Stimulated activated CD8-positive, alpha-beta memory T cell treated with anti-CD3 and anti-CD28 coated beads, Interleukin-15, amount 100 ng/mL, for 24 hours (primary cell): ENCODE measurements at regions not wholly inside any gene's neighbourhood (a gene's known extent, or its start where the extent isn't known, plus 50 kb on each side); places are given as distances from the start of the nearest gene placed in this dataset.

Source experiments
- DNase-seq: peaks from one replicate; pipeline ENCODE4 v3.0.0-alpha.2; 2020; ENCODE audit warnings: low read depth

DNA sequence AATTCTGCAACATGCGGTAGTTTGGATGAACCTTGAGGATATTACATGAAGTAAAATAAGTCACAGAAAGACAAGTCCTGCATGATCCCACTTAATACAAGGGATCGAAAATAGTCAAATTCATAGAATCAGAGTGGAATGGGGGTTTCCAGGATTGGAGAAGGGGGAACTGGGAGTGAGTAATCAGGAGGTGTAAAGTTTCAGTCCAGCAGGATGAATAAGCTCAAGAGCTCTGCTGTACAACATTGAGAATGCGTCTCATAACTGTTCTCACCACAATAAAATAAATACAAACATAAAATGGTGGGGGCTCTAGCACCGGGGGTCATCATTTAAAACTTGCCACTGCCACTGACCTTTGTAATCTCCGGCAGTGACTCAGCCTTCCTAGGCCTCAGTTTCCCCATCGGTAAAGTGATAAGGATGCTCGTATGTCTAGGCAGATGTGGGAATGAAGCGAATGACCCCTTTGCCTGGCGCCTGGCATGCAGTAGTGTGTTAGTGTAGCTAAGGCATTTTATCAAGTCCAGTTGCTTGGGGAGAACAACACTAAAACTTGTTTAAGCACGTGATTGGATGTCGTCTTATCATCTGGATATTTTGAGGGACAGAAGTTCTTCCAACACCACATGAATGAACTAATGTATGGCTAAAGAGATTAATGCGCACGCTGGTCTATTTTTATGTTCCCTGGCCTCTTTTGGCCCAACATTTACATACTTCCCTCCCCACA lies 421.1 kb downstream of the QKI start:
- DNase-seq, result no peak

DNA sequence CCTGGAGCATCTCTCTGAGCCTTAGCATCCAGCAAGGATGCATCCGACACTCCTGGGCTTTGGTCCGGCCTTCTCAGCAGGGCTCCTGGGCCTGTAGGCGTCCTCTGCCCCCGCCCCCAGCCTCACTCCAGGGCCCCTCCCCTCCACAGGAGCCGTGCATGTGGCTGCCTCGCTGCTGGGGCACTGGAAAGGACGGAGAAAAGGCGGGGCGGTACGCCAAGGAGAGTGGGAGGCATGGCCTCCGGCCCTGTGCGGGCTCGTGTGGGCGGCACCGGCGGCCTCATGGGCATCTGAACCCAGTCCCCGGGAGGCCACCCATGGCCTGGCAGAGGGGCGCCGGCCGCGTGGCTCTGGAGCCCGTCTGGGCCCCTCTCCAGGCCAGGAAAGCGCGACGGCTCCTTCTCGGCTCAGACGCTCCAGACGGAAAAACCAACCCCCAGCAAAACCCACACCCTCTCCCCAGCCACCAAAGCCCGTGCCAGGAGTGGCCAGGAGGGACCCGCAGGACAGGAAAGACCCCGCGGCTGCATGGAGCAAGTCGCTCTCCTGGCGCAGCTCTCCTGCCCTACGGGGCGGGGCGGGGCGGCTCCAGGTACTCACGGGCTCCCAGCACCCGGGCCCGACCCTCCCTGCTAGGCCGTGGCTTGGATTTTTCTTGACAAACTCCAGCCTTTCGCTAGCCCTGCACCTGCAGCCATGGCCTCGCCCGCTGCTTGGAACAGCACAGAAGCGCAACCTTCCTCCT lies 419.9 kb downstream of the QKI start:
- DNase-seq, result no peak

DNA sequence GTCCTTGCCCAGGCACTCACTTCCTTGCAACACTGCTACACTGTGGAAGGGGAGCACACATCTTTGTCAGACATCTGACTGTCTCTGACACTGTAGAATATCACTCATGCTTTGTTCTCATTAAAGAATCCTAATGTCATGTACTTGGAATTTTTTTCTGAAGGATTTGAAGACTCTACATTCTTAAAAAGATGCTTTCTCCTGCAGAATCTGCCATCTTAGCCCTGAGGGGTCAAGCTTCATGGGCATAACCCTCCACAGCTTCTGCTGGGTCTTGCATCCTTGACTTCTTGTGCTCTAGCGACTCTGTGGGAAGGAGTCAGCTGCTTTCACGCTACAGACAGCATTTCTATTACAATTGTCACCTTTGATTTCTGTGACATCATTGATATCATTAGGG lies 417.2 kb downstream of the QKI start:
- no peak for DNase-seq

DNA sequence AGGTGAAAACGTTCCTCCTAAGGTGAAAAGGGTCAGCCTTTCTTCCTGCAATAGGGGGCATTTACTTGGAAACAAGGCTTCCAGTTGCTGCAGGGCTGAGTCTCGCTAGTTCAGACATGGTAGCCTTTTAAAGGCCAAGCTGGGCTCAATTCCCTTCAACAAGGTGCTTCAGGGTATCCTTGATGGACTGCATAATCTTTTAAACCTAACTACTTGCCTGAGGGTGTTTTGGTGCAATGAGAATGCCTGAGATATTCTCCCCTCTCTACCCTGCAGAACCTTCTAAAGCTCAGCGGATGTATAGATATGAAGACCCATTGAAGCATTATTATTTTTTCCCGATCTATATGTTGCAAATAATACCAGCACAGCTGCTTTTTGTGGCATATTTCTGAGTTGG lies 416.1 kb downstream of the QKI start:
- DNase-seq, result no peak

DNA sequence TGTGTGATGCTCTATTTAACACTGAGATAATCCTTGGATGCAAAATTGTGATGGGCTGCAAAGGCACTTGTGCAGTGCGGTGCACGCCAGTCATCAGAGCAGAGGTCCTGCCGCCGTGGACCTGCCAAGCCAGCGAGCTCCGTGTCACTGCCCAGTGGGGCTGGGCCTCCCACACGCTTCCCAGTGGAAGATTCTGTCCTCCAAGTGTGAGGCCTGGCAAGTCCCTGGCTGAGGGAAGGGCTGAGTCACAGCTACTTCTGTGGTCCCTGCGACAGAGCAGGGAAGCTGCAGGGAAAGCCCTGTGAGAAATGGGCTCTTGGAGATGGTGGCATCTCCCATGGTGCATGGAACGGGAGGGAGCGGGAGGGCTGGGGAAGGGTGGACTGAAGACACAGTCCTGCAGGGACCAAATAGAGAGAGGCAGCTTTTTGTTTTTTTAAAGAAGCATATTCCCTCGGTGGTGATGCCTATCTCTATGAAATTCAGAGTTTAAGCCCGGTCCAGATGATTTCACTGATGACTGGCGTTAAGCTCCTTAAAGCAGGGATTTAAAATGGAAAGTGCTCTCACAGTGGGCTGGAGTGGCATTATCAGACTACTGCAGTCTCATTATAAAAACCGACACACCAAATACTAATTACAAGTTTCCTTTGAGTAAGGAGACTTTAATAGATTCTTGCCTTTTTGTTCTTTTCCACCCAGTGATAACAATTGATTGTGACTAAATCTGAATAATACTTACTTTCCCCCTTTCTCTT lies 413.7 kb downstream of the QKI start:
- DNase-seq, result no peak

DNA sequence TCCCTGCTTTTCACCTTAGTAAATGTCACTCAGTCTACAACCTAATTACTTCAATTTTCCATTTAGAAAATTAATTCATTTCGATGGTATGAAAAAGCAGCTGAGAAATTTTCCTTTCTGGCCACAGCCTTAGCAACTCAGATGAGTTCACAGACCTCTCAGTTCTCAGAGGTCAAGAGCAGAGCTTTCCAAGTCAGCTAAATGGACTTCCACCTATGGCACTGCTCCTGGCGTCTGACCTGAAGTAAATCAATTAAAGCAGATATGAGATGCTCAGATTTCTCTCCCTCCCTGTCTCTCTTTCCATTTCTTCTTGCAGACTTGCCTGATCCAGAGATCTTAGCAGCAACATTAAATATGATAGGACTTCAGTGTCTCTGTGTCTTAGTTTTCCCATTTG lies 412.6 kb downstream of the QKI start:
- DNase-seq, result no peak

DNA sequence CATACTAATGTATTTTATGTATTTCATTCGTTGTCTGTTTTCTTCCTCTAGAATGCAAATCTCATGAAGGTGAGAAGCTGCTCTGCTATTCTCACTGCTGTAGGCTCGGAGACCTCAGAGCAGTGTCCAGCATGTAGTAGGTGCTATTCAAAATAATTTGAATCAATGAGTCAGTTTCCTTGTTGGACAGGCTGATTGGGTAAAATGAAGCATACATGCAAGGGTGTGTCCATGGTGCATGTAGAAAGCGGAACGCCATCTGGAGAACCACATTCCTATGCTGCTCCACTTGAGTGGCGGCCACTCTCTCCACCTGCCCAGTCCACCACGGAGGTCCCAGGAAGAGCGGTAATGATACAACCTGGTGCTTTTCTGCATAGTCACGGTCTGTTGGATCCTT lies 412.1 kb downstream of the QKI start:
- DNase-seq, result no peak

DNA sequence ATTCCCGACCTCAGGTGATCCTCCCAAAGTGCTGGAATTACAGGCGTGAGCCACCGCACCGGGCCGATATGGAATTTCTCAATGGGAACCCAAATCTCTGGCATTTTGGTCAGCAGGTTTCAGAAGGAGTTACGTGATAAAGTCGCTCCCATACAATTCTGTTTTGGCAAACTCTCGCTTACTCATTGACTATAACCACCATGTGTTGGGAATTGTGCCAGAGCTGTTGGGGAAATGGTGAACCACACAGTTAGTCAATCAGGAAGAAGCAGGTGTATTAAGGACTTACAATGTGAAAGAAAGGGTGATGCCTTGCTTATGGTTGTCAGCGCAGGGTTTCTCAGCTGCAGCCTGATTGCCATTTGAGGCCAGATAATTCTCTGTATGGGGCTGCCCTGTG lies 410.5 kb downstream of the QKI start:
- no peak for DNase-seq

DNA sequence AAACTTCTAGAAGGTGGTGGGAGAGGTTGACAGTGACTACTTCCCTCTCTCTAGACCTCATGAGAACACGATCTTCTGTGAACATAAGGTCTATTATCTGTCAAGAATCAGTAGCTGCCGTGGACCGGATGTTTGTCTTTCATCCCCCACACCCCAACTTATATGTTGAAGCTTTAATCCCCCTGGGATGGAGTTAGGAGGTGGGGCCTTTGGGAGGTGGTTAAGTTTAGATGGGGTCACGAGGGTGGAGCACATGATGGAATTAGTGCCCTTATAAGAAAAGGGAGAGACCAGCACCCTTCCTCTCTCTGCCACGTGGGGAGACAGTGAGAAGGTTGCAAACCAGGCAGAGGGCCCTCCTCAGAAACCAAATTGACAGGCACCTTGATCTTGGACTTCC lies 409.1 kb downstream of the QKI start:
- no peak for DNase-seq

DNA sequence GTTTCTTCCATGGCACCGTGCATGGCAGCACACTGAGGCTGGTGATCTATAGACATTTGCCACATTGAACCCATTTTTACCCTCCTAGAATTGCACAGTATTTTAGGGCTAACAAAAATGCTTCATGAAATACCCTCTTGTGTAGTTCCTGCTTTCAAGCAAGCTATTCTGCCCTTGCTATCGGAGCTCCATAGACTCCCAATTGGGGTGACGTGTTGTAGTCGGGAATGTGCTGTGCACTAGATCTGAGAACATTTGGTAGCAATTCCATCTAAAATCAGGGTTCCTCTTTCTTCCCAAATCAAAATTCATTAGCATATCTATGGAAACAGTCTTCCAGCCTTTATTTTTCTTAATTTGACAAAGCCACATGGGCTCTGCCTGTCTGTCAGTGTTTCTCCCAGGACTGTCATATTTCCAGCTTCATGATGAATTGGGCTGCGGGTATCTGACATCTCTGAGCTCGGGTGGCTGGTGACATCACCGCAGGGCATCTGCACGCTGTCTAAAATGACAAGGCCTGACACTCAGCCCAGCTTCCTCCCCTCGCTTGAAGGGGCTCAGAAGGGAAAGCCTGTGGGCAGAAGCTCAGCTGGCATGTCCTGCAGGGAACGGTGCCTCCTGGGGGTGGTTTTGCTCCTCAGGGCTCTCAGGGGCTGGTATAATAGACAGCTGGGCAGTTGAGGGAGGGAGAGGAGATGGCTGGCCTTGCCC lies 406.4 kb downstream of the QKI start:
- no peak for DNase-seq

DNA sequence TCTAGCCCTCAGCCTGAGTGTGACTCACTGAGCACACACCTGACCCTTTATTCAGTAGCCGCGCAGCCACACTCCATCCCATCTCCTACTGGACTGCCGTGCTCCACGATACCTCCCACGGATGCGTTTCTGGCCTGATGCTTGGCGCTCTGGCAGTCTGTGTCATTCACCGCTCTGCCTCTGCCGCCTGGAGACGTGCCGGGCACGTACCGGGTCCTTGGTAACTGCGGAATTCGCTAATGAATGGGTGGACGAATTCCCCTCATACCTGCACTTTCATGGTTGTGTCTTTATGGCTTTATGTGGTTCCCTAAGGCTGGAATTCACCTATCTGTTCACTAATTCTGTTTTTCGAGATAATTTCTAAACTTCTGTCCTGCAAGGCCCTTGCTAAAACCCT lies 405.7 kb downstream of the QKI start:
- no peak for DNase-seq

DNA sequence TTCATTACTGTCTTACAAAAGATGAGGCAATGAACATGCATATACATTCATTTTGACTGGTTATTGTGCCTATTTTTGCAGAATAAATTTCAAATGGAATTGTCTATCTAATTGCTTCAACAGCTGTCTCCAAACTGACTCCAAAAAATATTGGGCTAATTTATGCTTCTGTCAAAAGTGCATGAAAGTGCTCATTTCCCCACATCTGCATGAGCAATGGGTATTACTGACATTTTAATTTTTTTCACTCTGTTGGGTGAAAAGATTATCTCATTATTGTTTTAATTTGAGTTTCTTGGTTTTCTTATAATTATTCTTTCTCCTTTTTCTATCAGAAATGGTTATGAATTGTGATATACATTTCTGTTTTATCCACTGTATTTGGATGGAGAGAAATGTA lies 404.2 kb downstream of the QKI start:
- no peak for DNase-seq

DNA sequence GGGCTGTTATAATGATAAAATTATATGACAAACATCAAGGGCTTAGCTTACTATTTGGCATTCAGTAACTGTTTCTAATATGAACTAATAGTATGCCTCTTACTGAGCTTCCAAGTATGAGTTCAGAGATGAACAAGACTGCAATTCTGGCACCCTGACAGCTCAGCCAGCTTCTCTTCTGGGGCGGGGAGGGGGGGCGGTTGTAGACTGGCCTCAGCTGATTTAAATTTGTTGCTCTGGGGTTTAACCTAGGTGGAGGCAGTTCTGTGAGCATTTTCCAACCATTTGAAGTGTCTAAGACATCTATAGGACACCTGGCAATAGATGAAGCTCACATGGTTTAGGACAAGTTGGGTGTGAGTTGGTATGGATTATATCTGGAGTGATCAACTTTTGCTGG lies 401.9 kb downstream of the QKI start:
- DNase-seq, result no peak

DNA sequence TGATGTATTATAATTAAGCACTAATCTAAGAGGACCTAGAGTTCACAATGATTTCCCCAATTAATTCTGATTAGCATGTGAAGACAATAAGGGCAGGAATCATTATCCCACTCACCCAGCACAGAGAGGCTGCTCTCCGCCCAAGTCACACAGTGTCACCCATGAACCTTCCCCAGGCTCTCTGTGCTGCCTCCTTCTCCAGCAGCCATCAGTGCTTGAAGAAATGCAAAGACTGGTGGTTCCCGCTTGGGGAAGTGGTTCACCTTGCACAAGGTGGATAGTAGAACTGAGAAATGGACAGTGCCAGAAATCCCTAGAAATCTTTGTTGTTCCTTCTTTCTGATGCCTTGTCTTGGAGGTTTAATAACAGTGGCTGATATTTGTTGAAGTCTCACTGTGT lies 401.3 kb downstream of the QKI start:
- DNase-seq, result no peak

DNA sequence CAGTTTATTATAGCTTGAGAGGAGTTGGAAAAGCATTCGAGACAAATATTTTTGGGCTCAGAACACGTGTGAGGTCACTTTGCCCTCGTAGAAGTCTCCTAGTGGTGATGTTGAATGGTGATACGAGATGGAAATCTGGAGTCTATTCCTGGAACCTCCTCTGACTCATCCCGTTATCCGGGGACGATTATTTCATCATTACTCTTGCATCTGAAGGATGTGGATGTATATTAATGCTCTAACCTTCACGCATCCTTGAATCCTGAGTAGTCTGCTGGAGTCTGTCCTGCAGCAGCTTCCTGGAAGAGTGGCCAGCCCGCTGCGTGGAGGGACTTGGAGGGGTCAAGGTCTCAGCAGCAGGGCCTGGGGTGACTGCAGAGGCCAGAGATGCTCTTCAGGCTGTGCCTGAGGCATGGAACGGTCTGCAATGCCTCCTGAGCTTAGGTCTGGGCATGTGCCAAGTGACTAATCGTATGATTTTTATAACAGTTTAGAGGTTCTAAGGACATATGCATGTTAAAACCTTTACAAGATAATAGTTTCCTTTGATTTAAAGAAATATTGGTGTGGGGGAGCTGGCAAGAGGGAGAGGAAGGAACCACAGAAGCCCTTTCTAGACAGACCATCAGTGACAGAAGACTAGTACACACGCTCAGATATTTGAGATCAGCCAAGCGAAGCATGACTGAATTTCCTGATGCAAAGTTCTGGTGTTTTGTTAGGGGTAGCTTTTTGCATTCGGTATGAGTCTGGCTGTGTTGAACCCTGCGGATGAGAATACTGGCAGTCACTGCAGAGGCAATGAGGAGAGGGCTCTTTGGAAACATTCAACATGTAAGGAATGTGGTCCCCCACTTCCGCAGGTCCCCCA lies 400.2 kb downstream of the QKI start:
- no peak for DNase-seq

DNA sequence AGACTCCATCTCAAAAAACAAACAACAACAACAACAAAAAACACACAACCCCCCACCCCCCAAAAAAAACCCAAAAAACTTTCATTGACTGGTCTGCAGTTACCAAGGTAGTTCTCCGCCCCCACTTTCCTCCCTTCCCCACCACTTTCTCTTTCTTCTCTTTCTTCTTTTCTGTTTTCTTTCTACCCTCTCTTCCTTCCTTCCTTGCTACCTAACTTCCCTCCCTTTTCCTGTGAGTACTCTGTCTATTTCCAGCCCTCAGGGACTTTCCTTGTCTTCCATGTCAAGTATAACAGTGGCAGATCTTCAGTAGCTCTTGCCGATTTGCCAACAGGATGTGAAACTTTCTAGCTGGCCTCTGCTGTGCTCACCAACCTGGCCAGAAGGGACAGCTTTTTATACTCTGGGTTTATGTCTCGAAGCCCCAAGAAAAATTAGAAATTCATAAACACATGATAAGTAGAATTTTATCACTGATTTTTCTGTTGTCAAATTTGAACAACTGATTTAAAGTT lies 399.5 kb downstream of the QKI start:
- DNase-seq, result no peak

DNA sequence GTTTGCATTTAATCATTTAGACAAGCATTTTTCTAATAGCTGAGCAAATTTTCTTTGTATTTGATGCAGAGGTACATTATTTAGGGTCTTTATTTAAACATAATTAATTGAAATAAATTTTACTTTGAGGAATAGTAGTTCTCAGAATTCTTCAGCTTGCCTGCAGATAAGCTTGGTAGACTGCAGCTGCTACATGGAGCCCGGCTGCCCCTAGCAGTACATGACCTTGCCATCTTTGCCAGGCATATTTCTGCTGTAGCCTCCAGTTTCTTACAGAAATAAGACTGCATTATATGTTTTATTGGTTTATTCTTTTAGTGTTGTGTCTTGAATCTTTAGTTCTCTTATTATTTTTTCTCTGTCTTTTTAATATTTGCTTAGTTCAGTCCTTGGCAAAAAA lies 396.8 kb downstream of the QKI start:
- DNase-seq, result no peak

DNA sequence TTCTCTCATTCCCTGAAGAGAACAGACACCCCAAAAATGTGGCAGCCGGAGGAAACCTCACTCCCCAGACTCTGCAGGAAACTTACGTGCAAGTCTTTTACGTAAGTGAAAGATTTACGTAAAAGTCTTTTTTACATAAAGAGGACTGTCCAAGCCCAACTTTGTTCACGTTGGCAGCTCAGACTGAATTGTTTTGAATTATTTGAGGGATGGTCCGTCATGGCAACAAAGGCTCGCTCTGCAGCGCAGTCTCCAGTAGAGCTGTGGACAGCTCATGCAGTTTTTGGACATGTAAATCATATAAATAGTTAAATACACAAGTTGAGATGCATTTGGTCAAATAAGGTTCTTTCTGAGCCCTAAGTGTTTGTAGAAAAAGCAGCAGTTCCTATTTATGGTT lies 394.8 kb downstream of the QKI start:
- DNase-seq, result no peak

DNA sequence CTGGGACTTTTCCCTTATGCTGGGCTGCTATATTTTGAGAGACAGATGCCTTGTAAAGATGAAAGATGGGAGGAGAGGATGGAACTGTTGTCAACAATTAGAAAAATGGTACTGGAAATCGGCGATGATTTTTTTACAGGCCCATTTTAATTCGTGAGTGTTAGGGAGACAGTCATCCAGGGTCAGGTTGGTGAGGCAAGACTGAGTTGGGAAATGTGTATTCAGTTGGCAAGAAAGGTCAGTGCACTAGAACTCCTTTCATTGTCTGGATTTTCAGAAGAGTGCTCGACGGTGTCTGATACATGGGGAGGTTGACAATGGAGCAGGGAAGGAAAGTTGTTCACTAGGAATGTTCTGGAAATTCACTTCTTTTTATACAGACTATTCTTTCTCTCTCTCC lies 394.4 kb downstream of the QKI start:
- DNase-seq, result no peak

DNA sequence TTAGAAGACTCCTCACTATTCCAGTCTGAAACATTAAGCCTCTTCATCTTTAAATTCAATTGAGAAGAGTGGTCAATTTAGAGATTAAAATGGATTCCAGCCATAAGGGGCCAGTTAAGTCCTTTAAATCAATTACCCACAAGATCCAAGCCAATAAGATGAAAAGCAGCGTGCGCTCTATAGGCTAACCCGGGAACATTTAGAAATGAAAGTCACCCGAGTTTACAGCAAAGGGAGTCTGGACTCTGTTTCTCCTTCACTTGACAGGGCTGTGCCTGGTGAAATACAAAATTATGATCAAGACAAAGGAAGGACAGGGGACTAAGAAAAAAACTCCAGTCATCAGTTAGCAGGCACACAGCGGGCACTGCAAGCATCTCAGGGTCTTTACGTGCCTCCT lies 393.7 kb downstream of the QKI start:
- DNase-seq, result no peak

DNA sequence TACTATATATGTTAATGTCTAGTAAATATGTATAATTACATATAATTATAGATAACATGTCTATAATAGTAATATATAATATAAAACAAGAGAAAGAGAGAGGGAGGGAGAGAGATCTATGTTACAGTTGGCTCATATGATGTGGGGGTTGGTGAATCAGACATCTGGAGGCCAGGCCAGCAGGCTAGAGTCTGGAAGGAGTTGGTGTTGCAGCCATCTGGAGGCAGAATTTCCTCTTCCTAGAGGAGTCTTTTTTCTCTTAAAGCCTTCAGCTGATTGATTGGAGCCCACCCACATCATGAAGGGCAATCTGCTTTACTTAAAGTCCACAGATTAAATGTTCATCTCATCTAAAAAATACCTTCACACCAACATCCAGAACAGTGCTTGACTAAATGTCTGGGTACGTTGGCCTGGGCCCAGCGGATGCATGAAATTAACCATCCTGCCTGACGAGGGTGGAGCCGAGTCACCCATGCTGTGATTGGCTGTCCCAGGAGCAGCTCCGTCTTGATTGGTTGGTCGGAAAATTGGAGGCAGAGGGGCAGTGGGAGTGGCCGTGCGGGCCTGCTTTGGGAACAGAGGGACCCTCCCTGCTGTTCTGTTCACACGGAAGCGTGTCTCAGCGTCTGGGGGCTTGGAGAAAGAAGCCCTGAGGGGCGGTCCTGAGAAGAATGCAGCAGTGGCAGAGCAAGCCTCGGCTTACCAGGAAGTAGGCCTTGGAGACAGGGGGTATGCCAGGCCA lies 392.4 kb downstream of the QKI start:
- DNase-seq, result no peak
